Glutamatergic neuron (in vitro differentiated cells): ENCODE measurements at regions not wholly inside any gene's neighbourhood (a gene's known extent, or its start where the extent isn't known, plus 50 kb on each side); places are given as distances from the start of the nearest gene placed in this dataset.
"Not testable (repeated sequence)": the region's sequence is repeated elsewhere in the genome, so short reads cannot be mapped to it uniquely, and the experiment has no call there.

Experiments used
- DNase-seq: peaks from one replicate; pipeline ENCODE4 v3.0.0; 2022
- H3K27ac Mint-ChIP-seq: one replicate; pipeline ENCODE4 v1.8.0; 2020; ENCODE audit warnings: mild to moderate bottlenecking, mixed read lengths, inconsistent platforms; ENCODE audit not compliant: unreplicated experiment
- H3K27me3 Mint-ChIP-seq: one replicate; pipeline ENCODE4 v1.8.0; 2020; ENCODE audit warnings: mild to moderate bottlenecking, moderate library complexity, mixed read lengths, inconsistent platforms; ENCODE audit not compliant: unreplicated experiment
- H3K36me3 Mint-ChIP-seq: one replicate; pipeline ENCODE4 v1.8.0; 2020; ENCODE audit warnings: mild to moderate bottlenecking, mixed read lengths, inconsistent platforms; ENCODE audit not compliant: unreplicated experiment
- H3K4me1 Mint-ChIP-seq: one replicate; pipeline ENCODE4 v1.8.0; 2020; ENCODE audit warnings: mild to moderate bottlenecking, low read depth, mixed read lengths, inconsistent platforms; ENCODE audit not compliant: unreplicated experiment
- H3K4me3 Mint-ChIP-seq: one replicate; pipeline ENCODE4 v1.8.0; 2020; ENCODE audit warnings: mild to moderate bottlenecking, mixed read lengths, inconsistent platforms; ENCODE audit not compliant: unreplicated experiment
- H3K9me3 Mint-ChIP-seq: one replicate; pipeline ENCODE4 v1.8.0; 2020; ENCODE audit warnings: mild to moderate bottlenecking, moderate library complexity, mixed read lengths, inconsistent platforms; ENCODE audit not compliant: unreplicated experiment
- TF ChIP-seq, protein P1 (sequence below): fragments of 200-600 bp; sonication (generic); IDR thresholded peaks from one replicate; pipeline ENCODE4 v1.5.0; 2021; ENCODE audit not compliant: partially characterized antibody, unreplicated experiment

GRCh38 chr1:65027666-65028358 is 61.5 kb upstream of the JAK1 start:
- TF ChIP-seq, protein P1, sequence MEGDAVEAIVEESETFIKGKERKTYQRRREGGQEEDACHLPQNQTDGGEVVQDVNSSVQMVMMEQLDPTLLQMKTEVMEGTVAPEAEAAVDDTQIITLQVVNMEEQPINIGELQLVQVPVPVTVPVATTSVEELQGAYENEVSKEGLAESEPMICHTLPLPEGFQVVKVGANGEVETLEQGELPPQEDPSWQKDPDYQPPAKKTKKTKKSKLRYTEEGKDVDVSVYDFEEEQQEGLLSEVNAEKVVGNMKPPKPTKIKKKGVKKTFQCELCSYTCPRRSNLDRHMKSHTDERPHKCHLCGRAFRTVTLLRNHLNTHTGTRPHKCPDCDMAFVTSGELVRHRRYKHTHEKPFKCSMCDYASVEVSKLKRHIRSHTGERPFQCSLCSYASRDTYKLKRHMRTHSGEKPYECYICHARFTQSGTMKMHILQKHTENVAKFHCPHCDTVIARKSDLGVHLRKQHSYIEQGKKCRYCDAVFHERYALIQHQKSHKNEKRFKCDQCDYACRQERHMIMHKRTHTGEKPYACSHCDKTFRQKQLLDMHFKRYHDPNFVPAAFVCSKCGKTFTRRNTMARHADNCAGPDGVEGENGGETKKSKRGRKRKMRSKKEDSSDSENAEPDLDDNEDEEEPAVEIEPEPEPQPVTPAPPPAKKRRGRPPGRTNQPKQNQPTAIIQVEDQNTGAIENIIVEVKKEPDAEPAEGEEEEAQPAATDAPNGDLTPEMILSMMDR, result no peak
- Mint-ChIP-seq H3K9me3 (no peaks in the 10 kb centered on the region), H3K27me3 (peaks cover 1% of the 10 kb centered on the region), H3K27ac (no peak overlapping the region), H3K4me3 (no peak overlapping the region), H3K36me3 (no peaks in the 10 kb centered on the region), H3K4me1 (no peaks in the 10 kb centered on the region)
- DNase-seq, result no peak

DNA sequence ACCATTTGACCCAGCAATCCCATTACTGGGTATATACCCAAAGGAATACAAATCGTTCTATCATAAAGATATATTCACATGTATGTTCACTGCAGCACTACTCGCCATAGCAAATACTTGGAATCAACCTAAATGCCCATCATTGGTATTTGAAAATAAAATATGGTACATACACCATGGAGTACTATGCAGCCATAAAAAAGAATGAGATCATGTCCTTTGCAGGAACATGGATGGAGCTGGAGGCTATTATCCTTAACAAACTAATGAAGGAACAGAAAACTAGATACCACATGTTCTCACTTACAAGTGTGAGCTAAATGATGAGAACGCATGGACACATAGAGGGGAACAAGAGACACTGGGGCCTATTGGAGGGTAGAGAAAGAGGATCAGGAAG is 63.1 kb upstream of the JAK1 start:
- H3K36me3 Mint-ChIP-seq, H3K4me1 Mint-ChIP-seq, H3K27me3 Mint-ChIP-seq, H3K9me3 Mint-ChIP-seq, DNase-seq, H3K4me3 Mint-ChIP-seq, H3K27ac Mint-ChIP-seq: not testable (repeated sequence)

DNA sequence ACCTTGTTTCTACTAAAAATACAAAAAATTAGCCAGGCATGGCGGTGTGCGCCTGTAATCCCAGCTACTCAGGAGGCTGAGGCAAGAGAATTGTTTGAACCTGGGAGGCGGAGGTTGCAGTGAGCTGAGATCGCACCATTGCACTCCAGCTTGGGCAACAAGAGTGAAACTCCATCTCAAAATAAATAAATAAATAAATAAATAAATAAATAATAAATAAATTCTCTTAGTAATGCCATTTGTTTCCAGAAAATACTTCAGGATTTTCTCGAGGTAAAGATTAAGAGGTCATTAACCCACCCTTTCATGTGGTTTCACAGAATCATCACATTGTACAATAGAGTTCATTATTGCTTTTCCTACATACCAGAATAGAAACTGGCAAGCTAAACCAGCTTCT is 68.5 kb upstream of the JAK1 start:
- H3K27ac Mint-ChIP-seq, H3K4me3 Mint-ChIP-seq, H3K4me1 Mint-ChIP-seq, H3K27me3 Mint-ChIP-seq, H3K36me3 Mint-ChIP-seq, DNase-seq, H3K9me3 Mint-ChIP-seq: not testable (repeated sequence)

GRCh38 chr1:65036570-65037051 is 70.3 kb upstream of the JAK1 start:
- Mint-ChIP-seq H3K4me1 (no peaks in the 10 kb centered on the region), H3K27me3 (no peaks in the 10 kb centered on the region), H3K9me3 (no peaks in the 10 kb centered on the region), H3K36me3 (no peaks in the 10 kb centered on the region), H3K4me3 (no peak overlapping the region), H3K27ac (no peak overlapping the region)
- DNase-seq, result no peak
- TF ChIP-seq, protein P1, result no peak

DNA sequence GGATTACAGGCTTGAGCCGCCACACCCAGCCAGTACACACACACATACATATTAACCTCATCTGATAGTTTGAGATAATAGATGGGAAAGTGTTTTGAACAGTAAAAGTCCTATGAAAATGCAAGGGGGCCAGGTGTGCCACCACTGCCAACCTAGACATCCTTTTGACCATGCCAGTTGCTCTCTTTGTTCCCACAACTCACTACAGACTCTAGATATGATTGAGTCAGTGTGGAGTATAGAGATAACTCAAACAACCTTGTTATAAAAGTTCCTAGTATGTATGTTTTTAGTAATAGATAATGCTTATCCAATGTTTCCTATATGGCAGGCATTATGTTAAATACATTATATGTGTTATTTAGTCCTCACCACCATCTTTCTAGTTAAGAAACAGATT is 72.7 kb upstream of the JAK1 start:
- Mint-ChIP-seq H3K4me3 (no peak overlapping the region), H3K27ac (no peak overlapping the region), H3K36me3 (no peaks in the 10 kb centered on the region), H3K4me1 (no peaks in the 10 kb centered on the region), H3K9me3 (no peaks in the 10 kb centered on the region), H3K27me3 (no peaks in the 10 kb centered on the region)
- TF ChIP-seq, protein P1, result no peak
- DNase-seq, result no peak

GRCh38 chr1:65039508-65039907 is 73.2 kb upstream of the JAK1 start:
- Mint-ChIP-seq H3K4me1 (no peaks in the 10 kb centered on the region), H3K36me3 (no peaks in the 10 kb centered on the region)

More at GRCh38 chr1:65039508-65039907, 73.2 kb upstream of the JAK1 start:
- Mint-ChIP-seq H3K4me3 (no peak overlapping the region), H3K9me3 (no peaks in the 10 kb centered on the region), H3K27me3 (no peaks in the 10 kb centered on the region), H3K27ac (no peak overlapping the region)
- TF ChIP-seq, protein P1, result no peak
- DNase-seq, result no peak
